AG04450 (cell line): ENCODE measurements at regions not wholly inside any gene's neighbourhood (a gene's known extent, or its start where the extent isn't known, plus 50 kb on each side); places are given as distances from the start of the nearest gene placed in this dataset.

Experiments
- CTCF ChIA-PET: fragments of 300-600, 350-600 bp; formaldehyde crosslinking; extraction: SDS; loops from one replicate; lab custom pipeline; 2022; ENCODE audit warnings: antibody characterized with exemption, inconsistent platforms; lab: Charles Lee
- POLR2A ChIA-PET: fragments of 350-600 bp; formaldehyde crosslinking; extraction: SDS; loops from one replicate; lab custom pipeline; 2021; ENCODE audit warnings: antibody characterized with exemption, inconsistent platforms; lab: Yijun Ruan, JAX
- DNase-seq: peaks from one replicate; pipeline ENCODE4 v3.0.0-alpha.2; 2011; ENCODE audit warnings: low read depth, low spot score
- H3K27ac ChIP-seq: one replicate; pipeline ENCODE4 v1.5.1; 2012; ENCODE audit warnings: low read depth, low read length, control low read depth
- H3K27me3 ChIP-seq: one replicate; pipeline ENCODE4 v1.6.0; 2012; ENCODE audit warnings: low read length; ENCODE audit not compliant: control insufficient read depth, insufficient read depth
- H3K4me3 ChIP-seq: 2 replicates; pipeline ENCODE4 v1.5.1; 2011; ENCODE audit warnings: mild to moderate bottlenecking, low read depth, low read length, control low read depth
- H3K9me3 ChIP-seq: 2 replicates; pipeline ENCODE4 v1.5.1; 2012; ENCODE audit warnings: low read length; ENCODE audit not compliant: control insufficient read depth, insufficient read depth
- CTCF ChIP-seq: IDR thresholded peaks from 2 replicates; pipeline ENCODE4 v1.5.1; 2011; ENCODE audit warnings: low read depth, low read length, control low read depth, inconsistent platforms

GRCh38 chr2:44107974-44108373 is 60.7 kb upstream of the PPM1B start:
- H3K27me3 ChIP-seq = no peaks in the 10 kb centered on the region
- no peak for TF ChIP-seq CTCF
- H3K9me3 ChIP-seq = no peaks in the 10 kb centered on the region
- DNase-seq = no peak
- ChIA-PET CTCF (interaction anchor here (0.9 to 1.8 kb wide), 3 partner anchors 21 to 372 kb away, joined by 3 to 6 read pairs (median 4); no protein-coding TSS in a partner anchor), POLR2A (no interaction called here)
- H3K4me3 ChIP-seq = no peak overlapping the region
- H3K27ac ChIP-seq = no peak overlapping the region

- no peak for DNase-seq
- POLR2A ChIA-PET = no interaction called here
- Histone ChIP-seq H3K27me3 (no peaks in the 10 kb centered on the region), H3K27ac (no peak overlapping the region), H3K9me3 (no peaks in the 10 kb centered on the region), H3K4me3 (no peak overlapping the region)
- CTCF ChIA-PET = interaction anchor here (0.9 to 1.8 kb wide), 3 partner anchors 21 to 136 kb away, joined by 3 to 6 read pairs (median 3); no protein-coding TSS in a partner anchor
- TF ChIP-seq CTCF = no peak
These were observed 59.5 kb upstream of the PPM1B start for GRCh38 chr2:44109166-44109565.

- TF ChIP-seq CTCF = no peak
- Histone ChIP-seq H3K27me3 (no peaks in the 10 kb centered on the region), H3K27ac (no peak overlapping the region), H3K4me3 (no peak overlapping the region), H3K9me3 (no peaks in the 10 kb centered on the region)
- CTCF ChIA-PET = no interaction called here
- POLR2A ChIA-PET = no interaction called here
- no peak for DNase-seq
These were observed 58.2 kb upstream of the PPM1B start for GRCh38 chr2:44110444-44110843.

GRCh38 chr2:44112096-44112495 is 56.6 kb upstream of the PPM1B start:
- ChIA-PET POLR2A (no interaction called here), CTCF (interaction anchor here (0.7 kb wide), 1 partner anchor 21 kb away, joined by 3 read pairs; no protein-coding TSS in a partner anchor)
- no peak for DNase-seq
- no peak overlapping the region for H3K27ac ChIP-seq
- H3K27me3 ChIP-seq = no peaks in the 10 kb centered on the region
- H3K9me3 ChIP-seq = no peaks in the 10 kb centered on the region
- TF ChIP-seq CTCF = no peak
- H3K4me3 ChIP-seq = no peak overlapping the region

GRCh38 chr2:44116319-44116718 is 52.4 kb upstream of the PPM1B start:
- no peak for TF ChIP-seq CTCF
- Histone ChIP-seq H3K9me3 (no peaks in the 10 kb centered on the region), H3K27me3 (no peaks in the 10 kb centered on the region), H3K27ac (no peak overlapping the region), H3K4me3 (no peak overlapping the region)
- no peak for DNase-seq
- ChIA-PET CTCF (interaction anchor here (0.6 kb wide), 1 partner anchor 120 kb away, joined by 3 read pairs; no protein-coding TSS in a partner anchor), POLR2A (no interaction called here)
